Hepatocyte (in vitro differentiated cells): ENCODE measurements at regions not wholly inside any gene's neighbourhood (a gene's known extent, or its start where the extent isn't known, plus 50 kb on each side); places are given as distances from the start of the nearest gene placed in this dataset.

Source experiments
- DNase-seq: peaks from one replicate; pipeline ENCODE4 v3.0.0-alpha.2; 2016; ENCODE audit warnings: low spot score
- H2AFZ ChIP-seq: fragments of 200-600 bp; sonication (generic); 2 replicates; pipeline ENCODE4 v1.6.0; 2016; ENCODE audit warnings: antibody characterized with exemption, mild to moderate bottlenecking
- H3K27ac ChIP-seq: fragments of 200-600 bp; sonication (generic); 2 replicates; pipeline ENCODE4 v1.5.1; 2016; ENCODE audit warnings: mild to moderate bottlenecking
- H3K27me3 ChIP-seq: fragments of 200-600 bp; sonication (generic); 2 replicates; pipeline ENCODE4 v1.6.1; 2016
- H3K36me3 ChIP-seq: fragments of 200-600 bp; sonication (generic); replicated peaks from 2 replicates; pipeline ENCODE4 v1.5.1; 2016; ENCODE audit warnings: low read depth; ENCODE audit not compliant: insufficient read depth
- H3K4me1 ChIP-seq: fragments of 200-600 bp; sonication (generic); 2 replicates; pipeline ENCODE4 v1.5.1; 2016; ENCODE audit warnings: mild to moderate bottlenecking, moderate library complexity; ENCODE audit not compliant: insufficient read depth
- H3K4me2 ChIP-seq: fragments of 200-600 bp; sonication (generic); 2 replicates; pipeline ENCODE4 v1.6.0; 2016
- H3K4me3 ChIP-seq: fragments of 200-600 bp; sonication (generic); 2 replicates; pipeline ENCODE4 v1.5.1; 2016; ENCODE audit warnings: mild to moderate bottlenecking
- H3K79me2 ChIP-seq: fragments of 200-600 bp; sonication (generic); 2 replicates; pipeline ENCODE4 v1.6.0; 2017; ENCODE audit warnings: mild to moderate bottlenecking
- H3K9me2 ChIP-seq: fragments of 200-600 bp; sonication (generic); replicated peaks from 2 replicates; pipeline ENCODE4 v1.6.0; 2017; ENCODE audit warnings: mild to moderate bottlenecking; ENCODE audit not compliant: insufficient read depth
- H3K9me3 ChIP-seq: fragments of 200-600 bp; sonication (generic); 2 replicates; pipeline ENCODE4 v1.5.1; 2016; ENCODE audit warnings: low read depth, mild to moderate bottlenecking
- H4K20me1 ChIP-seq: fragments of 200-600 bp; sonication (generic); 2 replicates; pipeline ENCODE4 v1.6.0; 2016; ENCODE audit warnings: mild to moderate bottlenecking; ENCODE audit not compliant: insufficient read depth, poor library complexity, severe bottlenecking
- CTCF ChIP-seq: fragments of 200-600 bp; sonication (generic); IDR thresholded peaks from 2 replicates; pipeline ENCODE4 v1.5.1; 2016; ENCODE audit warnings: antibody characterized with exemption, mild to moderate bottlenecking; ENCODE audit not compliant: poor library complexity
- EZH2 ChIP-seq: fragments of 200-600 bp; sonication (generic); IDR thresholded peaks from 2 replicates; pipeline ENCODE4 v1.6.1; 2016; ENCODE audit warnings: antibody characterized with exemption, mild to moderate bottlenecking, borderline replicate concordance
- EZH2phosphoT487 ChIP-seq: fragments of 200-600 bp; sonication (generic); IDR thresholded peaks from one replicate; pipeline ENCODE4 v1.6.1; 2018; ENCODE audit warnings: antibody characterized with exemption, mild to moderate bottlenecking, low read depth, moderate library complexity; ENCODE audit not compliant: unreplicated experiment, severe bottlenecking
- WGBS: methylation state at CpG from one replicate; pipeline ENCODE4 v1.1.6; 2016; ENCODE audit warnings: low lambda C conversion rate; ENCODE audit errors: missing lambda C conversion rate; 5-methylcytosine and 5-hydroxymethylcytosine counted together

- WGBS = 34% methylated on average over 9 of the region's 9 CpGs
- Histone ChIP-seq H3K36me3 (no peaks in the 10 kb centered on the region), H3K4me2 (peak overlapping the region; percentile 44), H3K79me2 (no peaks in the 10 kb centered on the region), H3K27ac (peak overlapping the region; percentile 62), H3K4me3 (no peak overlapping the region), H3K27me3 (no peaks in the 10 kb centered on the region), H3K9me3 (no peaks in the 10 kb centered on the region), H3K9me2 (no peaks in the 10 kb centered on the region), H4K20me1 (no peaks in the 10 kb centered on the region), H3K4me1 (peaks cover 13% of the 10 kb centered on the region), H2AFZ (peak overlapping the region; percentile 50)
- no peak for TF ChIP-seq EZH2phosphoT487
- peak; percentile 66 for DNase-seq
These were observed 89.7 kb upstream of the CDK6 start for GRCh38 chr7:92925876-92926696.

- Histone ChIP-seq H3K27ac (no peak overlapping the region), H3K9me3 (peaks cover 4% of the 10 kb centered on the region), H2AFZ (no peak overlapping the region), H3K9me2 (no peaks in the 10 kb centered on the region), H3K4me3 (no peak overlapping the region), H4K20me1 (no peaks in the 10 kb centered on the region), H3K27me3 (no peaks in the 10 kb centered on the region), H3K4me1 (peaks cover 13% of the 10 kb centered on the region), H3K36me3 (no peaks in the 10 kb centered on the region), H3K79me2 (no peaks in the 10 kb centered on the region), H3K4me2 (no peak overlapping the region)
- TF ChIP-seq EZH2phosphoT487 = no peak
- no peak for TF ChIP-seq CTCF
- TF ChIP-seq EZH2 = no peak
- WGBS = 84% methylated on average over 15 of the region's 15 CpGs
- no peak for DNase-seq
These were observed 88.4 kb upstream of the CDK6 start for GRCh38 chr7:92924800-92925199.

GRCh38 chr7:92917230-92917629, 80.9 kb upstream of the CDK6 start:
- peak overlapping the region; percentile 65 for H3K27ac ChIP-seq
- TF ChIP-seq EZH2phosphoT487 = no peak
- no peak for TF ChIP-seq CTCF
- TF ChIP-seq EZH2 = no peak
- no peaks in the 10 kb centered on the region for H3K27me3 ChIP-seq
- no peak overlapping the region for H3K4me3 ChIP-seq
- H3K4me1 ChIP-seq = no peaks in the 10 kb centered on the region
- no peaks in the 10 kb centered on the region for H3K9me2 ChIP-seq
- no peak overlapping the region for H2AFZ ChIP-seq
- no peak for DNase-seq
- no peak overlapping the region for H3K4me2 ChIP-seq
- peaks cover 4% of the 10 kb centered on the region for H3K9me3 ChIP-seq
- H3K36me3 ChIP-seq = no peaks in the 10 kb centered on the region
- H3K79me2 ChIP-seq = no peaks in the 10 kb centered on the region
- H4K20me1 ChIP-seq = no peaks in the 10 kb centered on the region

GRCh38 chr7:92916770-92917224, 80.4 kb upstream of the CDK6 start:
- Histone ChIP-seq H3K9me2 (no peaks in the 10 kb centered on the region), H2AFZ (no peak overlapping the region), H3K79me2 (no peaks in the 10 kb centered on the region), H3K4me1 (no peaks in the 10 kb centered on the region), H3K4me2 (no peak overlapping the region), H4K20me1 (no peaks in the 10 kb centered on the region), H3K27me3 (no peaks in the 10 kb centered on the region), H3K36me3 (no peaks in the 10 kb centered on the region), H3K27ac (peak overlapping the region; percentile 65), H3K9me3 (peaks cover 4% of the 10 kb centered on the region), H3K4me3 (no peak overlapping the region)
- WGBS = 16% methylated on average over 3 of the region's 3 CpGs
- DNase-seq = no peak
- no peak for TF ChIP-seq CTCF
- TF ChIP-seq EZH2phosphoT487 = no peak
- no peak for TF ChIP-seq EZH2
